ENCODE measurements at regions not wholly inside any gene's neighbourhood (a gene's known extent, or its start where the extent isn't known, plus 50 kb on each side); places are given as distances from the start of the nearest gene placed in this dataset.

DNA sequence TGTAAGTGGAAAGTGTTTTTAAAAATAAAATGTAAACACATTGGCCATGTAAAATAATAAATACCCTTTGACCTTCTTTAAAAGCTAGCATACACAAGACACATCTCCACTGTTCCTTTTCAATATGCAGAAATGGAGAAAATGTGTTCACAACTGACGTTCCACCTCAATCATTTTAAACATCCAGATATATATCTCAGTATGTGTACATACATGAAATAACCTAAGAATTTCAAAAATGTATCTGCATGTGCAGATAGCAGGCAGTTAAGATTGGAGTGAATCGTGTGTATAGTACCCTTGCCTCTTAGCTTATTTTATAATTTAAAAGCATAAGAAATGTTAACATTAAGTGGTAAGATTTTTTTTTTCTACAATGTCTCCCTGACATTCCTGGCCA lies 406.2 kb upstream of the FLRT2 start:
- H3K4me1 ChIP-seq (ENCODE audit: control insufficient read depth, insufficient read depth, low read length) = no peaks in the 10 kb centered on the region
- H3K4me2 ChIP-seq (ENCODE audit: low read length) = no peak overlapping the region
- H3K4me3 ChIP-seq (ENCODE audit: low read length) = no peak overlapping the region
- no peaks in the 10 kb centered on the region for H3K27me3 ChIP-seq (ENCODE audit: control insufficient read depth, insufficient read depth, low read length)
- no peaks in the 10 kb centered on the region for H3K9me3 ChIP-seq (replicated peaks; ENCODE audit: low read length)
- no peak overlapping the region for H3K9ac ChIP-seq (ENCODE audit: low read depth, low read length)
- H3K36me3 ChIP-seq (ENCODE audit: insufficient read depth, low read length) = no peaks in the 10 kb centered on the region

- no peak overlapping the region for H3K4me3 ChIP-seq (ENCODE audit: low read length)
- no peaks in the 10 kb centered on the region for H3K27me3 ChIP-seq (ENCODE audit: control insufficient read depth, insufficient read depth, low read length)
- no peaks in the 10 kb centered on the region for H3K9me3 ChIP-seq (replicated peaks; ENCODE audit: low read length)
- no peak overlapping the region for H3K4me2 ChIP-seq (ENCODE audit: low read length)
- no peaks in the 10 kb centered on the region for H3K4me1 ChIP-seq (ENCODE audit: control insufficient read depth, insufficient read depth, low read length)
- no peak overlapping the region for H3K9ac ChIP-seq (ENCODE audit: low read depth, low read length)
- no peaks in the 10 kb centered on the region for H3K36me3 ChIP-seq (ENCODE audit: insufficient read depth, low read length)
These were observed 405.2 kb upstream of the FLRT2 start for GRCh38 chr14:85124631-85125290.

- Histone ChIP-seq H3K9ac (ENCODE audit: low read depth, low read length) (no peak overlapping the region), H3K9me3 (replicated peaks; ENCODE audit: low read length) (no peaks in the 10 kb centered on the region), H3K36me3 (ENCODE audit: insufficient read depth, low read length) (no peaks in the 10 kb centered on the region), H3K4me3 (ENCODE audit: low read length) (no peak overlapping the region), H3K27me3 (ENCODE audit: control insufficient read depth, insufficient read depth, low read length) (no peaks in the 10 kb centered on the region), H3K4me1 (ENCODE audit: control insufficient read depth, insufficient read depth, low read length) (no peaks in the 10 kb centered on the region), H3K4me2 (ENCODE audit: low read length) (no peak overlapping the region)
These were observed 404.7 kb upstream of the FLRT2 start for GRCh38 chr14:85125291-85125670.

DNA sequence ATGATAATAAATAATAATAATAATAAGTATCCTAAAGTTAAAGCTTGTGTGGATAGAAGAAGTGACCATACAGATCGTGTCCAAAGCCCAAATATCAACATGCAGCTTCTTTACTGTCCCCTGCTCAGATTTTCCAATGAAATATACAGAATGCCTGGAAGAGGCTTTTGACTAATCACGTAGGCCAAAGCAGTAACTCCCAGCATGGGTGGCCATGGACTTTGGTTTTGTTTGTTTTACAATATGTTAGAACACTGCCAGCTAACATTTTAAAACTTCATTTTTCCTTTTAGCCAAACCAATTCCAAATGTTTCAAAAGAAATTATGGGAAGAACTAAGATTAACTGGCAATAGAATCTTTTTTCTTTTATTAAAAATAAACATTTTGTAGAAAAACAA lies 400.0 kb upstream of the FLRT2 start:
- Histone ChIP-seq H3K27me3 (ENCODE audit: control insufficient read depth, insufficient read depth, low read length) (no peaks in the 10 kb centered on the region), H3K36me3 (ENCODE audit: insufficient read depth, low read length) (no peaks in the 10 kb centered on the region), H3K4me1 (ENCODE audit: control insufficient read depth, insufficient read depth, low read length) (no peaks in the 10 kb centered on the region), H3K4me3 (ENCODE audit: low read length) (no peak overlapping the region), H3K9me3 (replicated peaks; ENCODE audit: low read length) (no peaks in the 10 kb centered on the region), H3K9ac (ENCODE audit: low read depth, low read length) (no peak overlapping the region), H3K4me2 (ENCODE audit: low read length) (no peak overlapping the region)

DNA sequence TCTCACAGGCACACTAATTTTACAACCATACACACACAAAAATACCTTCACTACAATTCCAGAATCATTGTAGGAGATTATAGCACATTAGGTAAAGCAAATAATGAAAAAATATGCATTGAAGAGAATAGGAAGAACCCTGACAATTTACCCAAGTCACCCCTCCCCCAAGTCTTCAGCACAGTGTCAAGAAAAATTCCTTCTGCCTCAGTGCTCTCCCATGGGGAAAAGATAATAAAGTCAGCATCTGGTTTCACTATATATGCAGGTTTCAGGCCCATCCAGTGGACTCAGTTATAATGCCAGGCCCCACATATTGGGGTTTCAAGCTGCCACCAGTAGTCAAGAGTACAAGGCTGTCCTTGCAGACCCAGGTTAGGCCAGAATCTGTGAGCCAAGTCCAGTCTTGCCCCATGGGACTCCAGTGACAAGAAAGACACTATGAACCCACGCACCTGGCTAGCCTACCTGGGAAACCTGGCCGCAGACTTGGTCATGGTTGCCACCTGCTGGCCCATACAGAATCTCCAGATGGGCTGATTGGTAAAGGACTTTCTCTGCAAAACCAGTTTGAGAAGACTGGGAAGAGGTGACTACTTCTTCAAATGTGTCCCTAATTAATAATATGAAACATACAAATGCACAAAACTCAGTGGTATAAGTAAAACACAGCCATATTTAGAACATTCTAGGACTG lies 398.6 kb upstream of the FLRT2 start:
- H3K4me2 ChIP-seq (ENCODE audit: low read length) = no peak overlapping the region
- H3K36me3 ChIP-seq (ENCODE audit: insufficient read depth, low read length) = no peaks in the 10 kb centered on the region
- no peak overlapping the region for H3K9ac ChIP-seq (ENCODE audit: low read depth, low read length)
- H3K9me3 ChIP-seq (replicated peaks; ENCODE audit: low read length) = no peaks in the 10 kb centered on the region
- H3K4me1 ChIP-seq (ENCODE audit: control insufficient read depth, insufficient read depth, low read length) = no peaks in the 10 kb centered on the region
- H3K27me3 ChIP-seq (ENCODE audit: control insufficient read depth, insufficient read depth, low read length) = no peaks in the 10 kb centered on the region
- H3K4me3 ChIP-seq (ENCODE audit: low read length) = no peak overlapping the region

DNA sequence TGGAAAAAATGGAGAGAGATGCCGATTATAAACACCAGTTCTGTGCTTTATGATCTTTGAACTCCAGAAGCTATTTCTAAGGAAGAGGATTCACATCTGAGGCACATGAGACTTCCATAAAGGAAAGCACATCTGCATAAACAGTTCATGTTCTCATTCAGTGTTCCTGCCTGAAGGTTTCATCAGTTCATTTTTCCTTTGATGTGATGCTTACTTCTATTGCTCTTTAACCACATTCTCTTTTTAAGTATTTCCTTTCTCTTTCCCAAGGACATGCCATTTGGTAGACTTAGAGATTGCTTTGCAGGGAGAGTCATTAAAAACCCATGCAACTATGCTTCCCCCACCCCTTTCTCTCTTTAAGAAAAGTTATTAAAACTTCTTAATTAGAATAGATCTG lies 387.0 kb upstream of the FLRT2 start:
- H3K9ac ChIP-seq (ENCODE audit: low read depth, low read length) = no peak overlapping the region
- H3K4me1 ChIP-seq (ENCODE audit: control insufficient read depth, insufficient read depth, low read length) = no peaks in the 10 kb centered on the region
- no peak overlapping the region for H3K4me3 ChIP-seq (ENCODE audit: low read length)
- no peaks in the 10 kb centered on the region for H3K27me3 ChIP-seq (ENCODE audit: control insufficient read depth, insufficient read depth, low read length)
- no peaks in the 10 kb centered on the region for H3K36me3 ChIP-seq (ENCODE audit: insufficient read depth, low read length)
- no peaks in the 10 kb centered on the region for H3K9me3 ChIP-seq (replicated peaks; ENCODE audit: low read length)
- no peak overlapping the region for H3K4me2 ChIP-seq (ENCODE audit: low read length)

- no peaks in the 10 kb centered on the region for H3K4me1 ChIP-seq (ENCODE audit: control insufficient read depth, insufficient read depth, low read length)
- no peak overlapping the region for H3K4me2 ChIP-seq (ENCODE audit: low read length)
- H3K9me3 ChIP-seq (replicated peaks; ENCODE audit: low read length) = no peaks in the 10 kb centered on the region
- H3K36me3 ChIP-seq (ENCODE audit: insufficient read depth, low read length) = no peaks in the 10 kb centered on the region
- H3K9ac ChIP-seq (ENCODE audit: low read depth, low read length) = no peak overlapping the region
- no peak overlapping the region for H3K4me3 ChIP-seq (ENCODE audit: low read length)
- no peaks in the 10 kb centered on the region for H3K27me3 ChIP-seq (ENCODE audit: control insufficient read depth, insufficient read depth, low read length)
These were observed 383.2 kb upstream of the FLRT2 start for GRCh38 chr14:85146779-85147178.

DNA sequence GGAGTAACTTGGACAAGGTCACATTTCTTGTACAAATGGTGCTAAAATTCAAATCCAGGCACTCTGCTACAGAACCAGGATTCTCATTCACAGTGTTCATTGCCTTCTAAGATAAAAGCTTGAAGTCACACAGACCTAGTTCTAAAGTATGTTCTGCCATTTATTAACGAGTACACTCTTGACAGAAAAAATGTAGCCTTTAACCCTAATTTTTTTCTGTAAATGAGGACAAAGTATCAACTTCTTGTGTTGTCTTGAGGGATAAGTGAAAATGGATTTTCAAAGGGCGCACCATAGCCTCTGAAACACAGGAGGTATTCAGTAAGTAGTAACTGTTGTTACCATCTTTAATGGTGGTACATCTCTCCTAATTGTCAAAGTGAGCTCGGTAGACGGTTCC lies 379.8 kb upstream of the FLRT2 start:
- Histone ChIP-seq H3K4me2 (ENCODE audit: low read length) (no peak overlapping the region), H3K9ac (ENCODE audit: low read depth, low read length) (no peak overlapping the region), H3K36me3 (ENCODE audit: insufficient read depth, low read length) (no peaks in the 10 kb centered on the region), H3K27me3 (ENCODE audit: control insufficient read depth, insufficient read depth, low read length) (no peaks in the 10 kb centered on the region), H3K4me3 (ENCODE audit: low read length) (no peak overlapping the region), H3K9me3 (replicated peaks; ENCODE audit: low read length) (no peaks in the 10 kb centered on the region), H3K4me1 (ENCODE audit: control insufficient read depth, insufficient read depth, low read length) (no peaks in the 10 kb centered on the region)

DNA sequence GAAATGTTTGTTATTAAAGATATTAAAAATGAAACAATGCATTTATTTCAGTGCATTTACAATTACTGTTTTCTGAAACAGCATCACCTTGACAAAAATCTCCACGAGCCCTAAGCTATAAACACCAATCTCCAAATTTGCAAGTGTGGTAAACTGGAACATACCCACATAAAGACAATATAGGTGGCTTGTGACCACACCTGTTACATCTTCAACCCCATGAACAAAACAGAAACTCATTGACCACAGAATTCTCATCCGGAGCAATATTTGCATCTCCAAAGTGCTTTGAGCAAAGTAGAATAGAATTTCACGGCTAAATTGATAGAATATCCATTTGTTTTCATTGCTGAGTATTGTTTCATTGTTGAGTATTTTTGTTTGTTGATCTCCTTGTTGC lies 375.2 kb upstream of the FLRT2 start:
- H3K27me3 ChIP-seq (ENCODE audit: control insufficient read depth, insufficient read depth, low read length) = no peaks in the 10 kb centered on the region
- H3K9me3 ChIP-seq (replicated peaks; ENCODE audit: low read length) = no peaks in the 10 kb centered on the region
- no peak overlapping the region for H3K9ac ChIP-seq (ENCODE audit: low read depth, low read length)
- no peaks in the 10 kb centered on the region for H3K36me3 ChIP-seq (ENCODE audit: insufficient read depth, low read length)
- H3K4me3 ChIP-seq (ENCODE audit: low read length) = no peak overlapping the region
- no peaks in the 10 kb centered on the region for H3K4me1 ChIP-seq (ENCODE audit: control insufficient read depth, insufficient read depth, low read length)
- no peak overlapping the region for H3K4me2 ChIP-seq (ENCODE audit: low read length)

GRCh38 chr14:85156319-85156718 lies 373.6 kb upstream of the FLRT2 start:
- H3K4me3 ChIP-seq (ENCODE audit: low read length) = no peak overlapping the region
- H3K4me1 ChIP-seq (ENCODE audit: control insufficient read depth, insufficient read depth, low read length) = no peaks in the 10 kb centered on the region
- H3K36me3 ChIP-seq (ENCODE audit: insufficient read depth, low read length) = no peaks in the 10 kb centered on the region
- H3K4me2 ChIP-seq (ENCODE audit: low read length) = no peak overlapping the region
- no peak overlapping the region for H3K9ac ChIP-seq (ENCODE audit: low read depth, low read length)
- H3K9me3 ChIP-seq (replicated peaks; ENCODE audit: low read length) = no peaks in the 10 kb centered on the region
- no peaks in the 10 kb centered on the region for H3K27me3 ChIP-seq (ENCODE audit: control insufficient read depth, insufficient read depth, low read length)

DNA sequence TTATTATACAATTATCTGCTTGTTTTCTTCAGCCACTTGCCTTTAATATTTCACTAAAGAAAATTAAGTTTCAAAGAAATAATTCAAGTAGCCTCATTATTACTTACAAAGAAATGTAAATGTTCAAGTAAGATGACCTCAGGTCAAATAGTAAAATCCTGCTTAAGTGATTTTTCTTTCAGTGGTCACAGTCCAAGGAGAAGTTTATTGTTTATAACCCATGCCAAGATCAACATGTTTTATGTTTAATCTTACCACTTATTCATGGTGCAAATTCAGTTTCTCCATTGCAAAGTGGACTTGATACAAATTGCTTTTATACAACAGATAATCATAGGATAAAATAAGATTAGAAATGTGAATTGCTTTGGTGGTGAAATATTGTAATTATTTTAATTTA lies 370.2 kb upstream of the FLRT2 start:
- H3K9ac ChIP-seq (ENCODE audit: low read depth, low read length) = no peak overlapping the region
- no peaks in the 10 kb centered on the region for H3K36me3 ChIP-seq (ENCODE audit: insufficient read depth, low read length)

GRCh38 chr14:85165094-85165493 lies 364.9 kb upstream of the FLRT2 start:
- H3K27me3 ChIP-seq (ENCODE audit: control insufficient read depth, insufficient read depth, low read length) = no peaks in the 10 kb centered on the region
- no peak overlapping the region for H3K4me2 ChIP-seq (ENCODE audit: low read length)
- H3K4me1 ChIP-seq (ENCODE audit: control insufficient read depth, insufficient read depth, low read length) = peaks cover 7% of the 10 kb centered on the region

More for the DNA sequence above, 370.2 kb upstream of the FLRT2 start:
- Histone ChIP-seq H3K9me3 (replicated peaks; ENCODE audit: low read length) (no peaks in the 10 kb centered on the region), H3K4me3 (ENCODE audit: low read length) (no peak overlapping the region), H3K4me2 (ENCODE audit: low read length) (no peak overlapping the region), H3K4me1 (ENCODE audit: control insufficient read depth, insufficient read depth, low read length) (no peaks in the 10 kb centered on the region), H3K27me3 (ENCODE audit: control insufficient read depth, insufficient read depth, low read length) (no peaks in the 10 kb centered on the region)

More at GRCh38 chr14:85165094-85165493, 364.9 kb upstream of the FLRT2 start:
- Histone ChIP-seq H3K9me3 (replicated peaks; ENCODE audit: low read length) (no peaks in the 10 kb centered on the region), H3K36me3 (ENCODE audit: insufficient read depth, low read length) (no peaks in the 10 kb centered on the region), H3K4me3 (ENCODE audit: low read length) (no peak overlapping the region), H3K9ac (ENCODE audit: low read depth, low read length) (no peak overlapping the region)
